K562 (cell line): ENCODE measurements at regions not wholly inside any gene's neighbourhood (a gene's known extent, or its start where the extent isn't known, plus 50 kb on each side); places are given as distances from the start of the nearest gene placed in this dataset.
"Not testable (repeated sequence)": the region's sequence is repeated elsewhere in the genome, so short reads cannot be mapped to it uniquely, and the experiment has no call there.

Experiments
- ATAC-seq: fragments of 200-7000 bp; cut with Tn5 transposase; 3 replicates; pipeline ENCODE4 v1.9.1; 2020; ENCODE audit warnings: moderate library complexity
- BruUV-seq: library from RNA; stranded (reverse); fragments of 400-500 nt; replicated peaks from 2 replicates; lab custom pipeline; 2021; lab: Mats Ljungman, UMichigan
- CTCF ChIA-PET: fragments of 300-600 bp; formaldehyde crosslinking; extraction: SDS; loops from one replicate; lab custom pipeline; 2021; ENCODE audit warnings: low intra/inter-chr PET ratio; lab: Yijun Ruan, JAX
- POLR2A ChIA-PET: fragments of 300-600, 350-650 bp; sonication (Branson Sonifier 250); formaldehyde crosslinking; extraction: SDS; loops from one replicate; lab custom pipeline; 2021; ENCODE audit warnings: antibody characterized with exemption, inconsistent platforms; lab: Yijun Ruan, JAX
- DNase-seq, 4 experiments: peaks; one replicate each; pipeline versions ENCODE4 v3.0.0 to v3.0.0-alpha.2; 2011 to 2018; ENCODE audit warnings: low spot score in 3 of 4, mixed read lengths in 3 of 4; ENCODE audit errors: extremely low read depth in 1 of 4
- FAIRE-seq: peaks from 2 replicates; lab custom pipeline; 2011; peaks lifted over from hg19 to GRCh38; lab: Jason Lieb, UNC
- H2AFZ ChIP-seq: 2 replicates; pipeline ENCODE4 v1.6.0; 2011; ENCODE audit warnings: low read depth, low read length, control low read depth, inconsistent platforms
- H3K27ac ChIP-seq: fragments of 200-600 bp; 3 replicates; pipeline ENCODE4 v1.8.0; 2011; ENCODE audit warnings: low read depth, mild to moderate bottlenecking, control low read depth, inconsistent platforms, low read length, moderate library complexity, mixed read lengths; ENCODE audit errors: extremely low read depth
- H3K27me3 ChIP-seq, 2 experiments: fragments of 300-600 bp in 1 of 2; 2 replicates in 1 of 2; 3 replicates in 1 of 2; pipeline versions ENCODE4 v1.6.0 to v1.8.0; 2011; ENCODE audit warnings: inconsistent platforms in 2 of 2, low read length in 2 of 2, mild to moderate bottlenecking in 1 of 2, mixed read lengths in 1 of 2, moderate library complexity in 1 of 2; ENCODE audit not compliant: control insufficient read depth in 2 of 2, insufficient read depth in 2 of 2
- H3K36me3 ChIP-seq: fragments of 300-600 bp; 3 replicates; pipeline ENCODE4 v1.8.0; 2011; ENCODE audit warnings: mild to moderate bottlenecking, low read length, inconsistent platforms; ENCODE audit not compliant: control insufficient read depth, insufficient read depth
- H3K4me1 ChIP-seq, 2 experiments: fragments of 200-600 bp in 1 of 2; replicated peaks in 1 of 2; 2 replicates in 1 of 2; 3 replicates in 1 of 2; pipeline versions ENCODE4 v1.5.1 to v1.8.0; 2011; ENCODE audit warnings: inconsistent platforms in 2 of 2, low read length in 2 of 2, mild to moderate bottlenecking in 1 of 2, mixed read lengths in 1 of 2, moderate library complexity in 1 of 2; ENCODE audit not compliant: control insufficient read depth in 2 of 2, insufficient read depth in 2 of 2
- H3K4me2 ChIP-seq: 2 replicates; pipeline ENCODE4 v1.6.1; 2011; ENCODE audit warnings: low read length, control low read depth, inconsistent platforms, mixed read lengths; ENCODE audit not compliant: insufficient read depth
- H3K4me3 ChIP-seq: fragments of 200-600 bp; sonication (generic), shearing (Covaris generic); 2 replicates; pipeline ENCODE4 v1.5.1; 2016; ENCODE audit warnings: control low read depth, inconsistent platforms
- H3K79me2 ChIP-seq: fragments of 200-600 bp; 3 replicates; pipeline ENCODE4 v1.8.0; 2011; ENCODE audit warnings: low read length, inconsistent platforms; ENCODE audit not compliant: control insufficient read depth, insufficient read depth
- H3K9ac ChIP-seq, 2 experiments: 2 replicates each; pipeline versions ENCODE4 v1.6.0 to v1.6.1; 2011; ENCODE audit warnings: low read depth in 2 of 2, low read length in 2 of 2, control low read depth in 1 of 2, inconsistent platforms in 1 of 2, mild to moderate bottlenecking in 1 of 2, mixed read lengths in 1 of 2; ENCODE audit not compliant: insufficient read depth in 1 of 2
- H3K9me1 ChIP-seq: one replicate; pipeline ENCODE4 v1.6.0; 2011; ENCODE audit warnings: inconsistent platforms, mild to moderate bottlenecking, low read length, moderate library complexity; ENCODE audit not compliant: control insufficient read depth, insufficient read depth
- H3K9me3 ChIP-seq: replicated peaks from 2 replicates; pipeline ENCODE4 v1.5.1; 2011; ENCODE audit warnings: low read depth, low read length, inconsistent platforms; ENCODE audit not compliant: control insufficient read depth, insufficient read depth
- H4K20me1 ChIP-seq: replicated peaks from 2 replicates; pipeline ENCODE4 v1.6.1; 2011; ENCODE audit warnings: low read length, inconsistent platforms, mixed read lengths; ENCODE audit not compliant: control insufficient read depth, insufficient read depth
- WGBS: fragments of 100-300 bp; shearing (Covaris generic); methylation state at CpG from one replicate; pipeline ENCODE4 v1.1.6; 2016; ENCODE audit warnings: low coverage, mixed read lengths; ENCODE audit not compliant: insufficient coverage; ENCODE audit errors: missing lambda C conversion rate; 5-methylcytosine and 5-hydroxymethylcytosine counted together
- in situ Hi-C: fragments of 300-500 bp; cut with MboI; formaldehyde crosslinking; loops from 4 replicates; pipeline ENCODE4 v1.15.0; 2018; ENCODE audit warnings: inconsistent platforms, mixed read lengths
- intact Hi-C: fragments of 100-400 bp; cut with micrococcal nuclease; formaldehyde crosslinking; loops from 2 replicates; pipeline ENCODE4 v1.14.2; 2022

GRCh38 chr17:21850614-21851013, 158.3 kb downstream of the KCNJ18 start:
- BruUV-seq, H4K20me1 ChIP-seq, in situ Hi-C loops, intact Hi-C loops, H3K4me1 ChIP-seq, H3K9ac ChIP-seq, ATAC-seq, POLR2A ChIA-PET, CTCF ChIA-PET, H3K4me3 ChIP-seq, H3K27ac ChIP-seq, H3K9me1 ChIP-seq, H3K79me2 ChIP-seq, H3K4me2 ChIP-seq, DNase-seq, H3K36me3 ChIP-seq, H3K27me3 ChIP-seq, FAIRE-seq, H2AFZ ChIP-seq, H3K9me3 ChIP-seq: not testable (repeated sequence)
- 7% methylated on average over 2 of the region's 5 CpGs for WGBS
